MM.1S (cell line): ENCODE measurements at regions not wholly inside any gene's neighbourhood (a gene's known extent, or its start where the extent isn't known, plus 50 kb on each side); places are given as distances from the start of the nearest gene placed in this dataset.

Source experiments
- DNase-seq: peaks from one replicate; pipeline ENCODE4 v3.0.0-alpha.2; 2015
- H2AFZ ChIP-seq: fragments of 300-600 bp; sonication (generic); 2 replicates; pipeline ENCODE4 v1.6.0; 2016; ENCODE audit warnings: antibody characterized with exemption, low read length
- H3F3A ChIP-seq: fragments of 300-600 bp; sonication (generic); 2 replicates; pipeline ENCODE4 v1.6.1; 2016; ENCODE audit warnings: mild to moderate bottlenecking, antibody characterized with exemption, low read length, moderate library complexity, mixed read lengths; ENCODE audit not compliant: insufficient read depth
- H3K27ac ChIP-seq: fragments of 300-600 bp; sonication (generic); 2 replicates; pipeline ENCODE4 v1.5.1; 2016; ENCODE audit warnings: mild to moderate bottlenecking, low read length
- H3K27me3 ChIP-seq: fragments of 300-600 bp; sonication (generic); replicated peaks from 2 replicates; pipeline ENCODE4 v1.6.0; 2016; ENCODE audit warnings: low read length; ENCODE audit not compliant: insufficient read depth
- H3K36me3 ChIP-seq: fragments of 300-600 bp; sonication (generic); replicated peaks from 2 replicates; pipeline ENCODE4 v1.6.1; 2016; ENCODE audit warnings: mild to moderate bottlenecking, low read length, mixed read lengths; ENCODE audit not compliant: insufficient read depth
- H3K4me1 ChIP-seq: fragments of 300-600 bp; sonication (generic); 2 replicates; pipeline ENCODE4 v1.6.1; 2016; ENCODE audit warnings: low read length, mixed read lengths
- H3K4me2 ChIP-seq: fragments of 300-600 bp; sonication (generic); 2 replicates; pipeline ENCODE4 v1.6.0; 2016; ENCODE audit warnings: low read depth, low read length
- H3K4me3 ChIP-seq: fragments of 300-600 bp; sonication (generic); 2 replicates; pipeline ENCODE4 v1.5.1; 2016; ENCODE audit warnings: low read length, mixed read lengths
- H3K79me2 ChIP-seq: fragments of 300-600 bp; sonication (generic); 2 replicates; pipeline ENCODE4 v1.6.1; 2016; ENCODE audit warnings: mixed run types, low read length, mixed read lengths
- H3K9ac ChIP-seq: fragments of 300-600 bp; sonication (generic); 2 replicates; pipeline ENCODE4 v1.6.1; 2016; ENCODE audit warnings: low read length, mixed read lengths
- H3K9me2 ChIP-seq: fragments of 300-600 bp; sonication (generic); replicated peaks from 2 replicates; pipeline ENCODE4 v1.6.1; 2016; ENCODE audit warnings: mild to moderate bottlenecking, low read length, mixed read lengths; ENCODE audit not compliant: insufficient read depth
- H3K9me3 ChIP-seq: fragments of 300-600 bp; sonication (generic); replicated peaks from 2 replicates; pipeline ENCODE4 v1.6.1; 2016; ENCODE audit warnings: mild to moderate bottlenecking, low read length, mixed read lengths; ENCODE audit not compliant: insufficient read depth
- H4K20me1 ChIP-seq: fragments of 300-600 bp; sonication (generic); 2 replicates; pipeline ENCODE4 v1.6.1; 2016; ENCODE audit warnings: mild to moderate bottlenecking, low read length, moderate library complexity, mixed read lengths; ENCODE audit not compliant: insufficient read depth
- CTCF ChIP-seq: fragments of 300-600 bp; sonication (generic); IDR thresholded peaks from 2 replicates; pipeline ENCODE4 v1.5.1; 2016; ENCODE audit warnings: antibody characterized with exemption, low read length, mixed read lengths
- EZH2 ChIP-seq: fragments of 300-600 bp; sonication (generic); optimal IDR thresholded peaks from 2 replicates; pipeline ENCODE3; 2017; ENCODE audit warnings: low read depth, mild to moderate bottlenecking, antibody characterized with exemption, low read length, mixed read lengths
- EZH2phosphoT487 ChIP-seq: fragments of 300-600 bp; sonication (generic); IDR thresholded peaks from 2 replicates; pipeline ENCODE4 v1.6.1; 2018; ENCODE audit warnings: antibody characterized with exemption, low read length

- TF ChIP-seq CTCF (no peak), EZH2phosphoT487 (no peak), EZH2 (no peak)
- no peaks in the 10 kb centered on the region for H3K9me2 ChIP-seq
- H3K4me2 ChIP-seq: no peak overlapping the region
- no peaks in the 10 kb centered on the region for H3F3A ChIP-seq
- DNase-seq: no peak
- H3K36me3 ChIP-seq: no peaks in the 10 kb centered on the region
- no peaks in the 10 kb centered on the region for H3K79me2 ChIP-seq
- no peaks in the 10 kb centered on the region for H3K4me1 ChIP-seq
- H3K27me3 ChIP-seq: no peaks in the 10 kb centered on the region
- no peak overlapping the region for H3K27ac ChIP-seq
- H2AFZ ChIP-seq: no peak overlapping the region
- H3K4me3 ChIP-seq: no peak overlapping the region
- H4K20me1 ChIP-seq: no peaks in the 10 kb centered on the region
- H3K9me3 ChIP-seq: no peaks in the 10 kb centered on the region
- H3K9ac ChIP-seq: no peak overlapping the region
Measured at GRCh38 chr13:54841682-54842081, 1813.1 kb downstream of the OLFM4 start.

GRCh38 chr13:54845351-54845965 is 1816.8 kb downstream of the OLFM4 start:
- Histone ChIP-seq H3K79me2 (no peaks in the 10 kb centered on the region), H3K4me1 (no peaks in the 10 kb centered on the region), H3K9me3 (no peaks in the 10 kb centered on the region), H3K9ac (no peak overlapping the region), H3K4me2 (no peak overlapping the region), H3K4me3 (no peak overlapping the region), H3K9me2 (no peaks in the 10 kb centered on the region), H3K36me3 (no peaks in the 10 kb centered on the region), H2AFZ (no peak overlapping the region), H3F3A (no peaks in the 10 kb centered on the region), H4K20me1 (no peaks in the 10 kb centered on the region), H3K27ac (no peak overlapping the region), H3K27me3 (no peaks in the 10 kb centered on the region)
- TF ChIP-seq EZH2phosphoT487 (no peak), CTCF (no peak), EZH2 (no peak)
- no peak for DNase-seq

GRCh38 chr13:54852831-54853230 is 1824.2 kb downstream of the OLFM4 start:
- no peak overlapping the region for H3K4me3 ChIP-seq
- no peak overlapping the region for H3K9ac ChIP-seq
- H3K9me3 ChIP-seq: no peaks in the 10 kb centered on the region
- no peaks in the 10 kb centered on the region for H3K79me2 ChIP-seq
- no peaks in the 10 kb centered on the region for H3K36me3 ChIP-seq
- H3F3A ChIP-seq: no peaks in the 10 kb centered on the region
- no peak overlapping the region for H2AFZ ChIP-seq
- no peaks in the 10 kb centered on the region for H3K27me3 ChIP-seq
- H3K4me2 ChIP-seq: no peak overlapping the region
- no peaks in the 10 kb centered on the region for H4K20me1 ChIP-seq
- TF ChIP-seq EZH2 (no peak), CTCF (no peak), EZH2phosphoT487 (no peak)
- DNase-seq: no peak
- H3K4me1 ChIP-seq: no peaks in the 10 kb centered on the region
- no peak overlapping the region for H3K27ac ChIP-seq
- no peaks in the 10 kb centered on the region for H3K9me2 ChIP-seq
